H1 (cell line): ENCODE measurements at regions not wholly inside any gene's neighbourhood (a gene's known extent, or its start where the extent isn't known, plus 50 kb on each side); places are given as distances from the start of the nearest gene placed in this dataset.

ENCODE experiments used
- EZH2 ChIP-seq: fragments of 200-600 bp; sonication (generic); IDR thresholded peaks from 2 replicates; pipeline ENCODE4 v1.7.1; 2012; ENCODE audit warnings: low read depth, mild to moderate bottlenecking, moderate library complexity, low read length, inconsistent platforms; ENCODE audit not compliant: severe bottlenecking
- JUN ChIP-seq: IDR thresholded peaks from 2 replicates; pipeline ENCODE4 v1.6.1; 2011; ENCODE audit warnings: low read depth, mild to moderate bottlenecking, improper control_type of control experiment, low read length
- MAFK ChIP-seq: IDR thresholded peaks from 2 replicates; pipeline ENCODE4 v1.6.1; 2012; ENCODE audit warnings: low read depth, mild to moderate bottlenecking, improper control_type of control experiment, low read length
- RFX5 ChIP-seq: IDR thresholded peaks from 2 replicates; pipeline ENCODE4 v1.6.1; 2011; ENCODE audit warnings: low read depth, low read length, improper control_type of control experiment, borderline replicate concordance
- SIN3A ChIP-seq, 2 experiments: IDR thresholded peaks in 1 of 2; conservative IDR thresholded peaks in 1 of 2; 2 replicates each; pipeline ENCODE4 v1.6.1; 2011 to 2012; ENCODE audit warnings: low read length in 2 of 2, improper control_type of control experiment in 1 of 2, low read depth in 1 of 2, mild to moderate bottlenecking in 1 of 2
- TF ChIP-seq, protein P1 (sequence below): fragments of 300-600 bp; sonication (generic); IDR thresholded peaks from 2 replicates; pipeline ENCODE4 v1.7.1; 2012; ENCODE audit warnings: low read length, moderate library complexity, mild to moderate bottlenecking, inconsistent platforms; ENCODE audit not compliant: insufficient replicate concordance
- TF ChIP-seq, protein P2 (sequence below), 3 experiments: IDR thresholded peaks; 1 replicate in 2 of 3; 2 replicates in 1 of 3; pipeline versions ENCODE4 v1.5.1 to v1.6.1; 2011; ENCODE audit warnings: low read length in 3 of 3, mild to moderate bottlenecking in 3 of 3, inconsistent platforms in 2 of 3, low read depth in 1 of 3, moderate library complexity in 1 of 3; ENCODE audit not compliant: insufficient read depth in 1 of 3; ENCODE audit errors: control extremely low read depth in 1 of 3

DNA sequence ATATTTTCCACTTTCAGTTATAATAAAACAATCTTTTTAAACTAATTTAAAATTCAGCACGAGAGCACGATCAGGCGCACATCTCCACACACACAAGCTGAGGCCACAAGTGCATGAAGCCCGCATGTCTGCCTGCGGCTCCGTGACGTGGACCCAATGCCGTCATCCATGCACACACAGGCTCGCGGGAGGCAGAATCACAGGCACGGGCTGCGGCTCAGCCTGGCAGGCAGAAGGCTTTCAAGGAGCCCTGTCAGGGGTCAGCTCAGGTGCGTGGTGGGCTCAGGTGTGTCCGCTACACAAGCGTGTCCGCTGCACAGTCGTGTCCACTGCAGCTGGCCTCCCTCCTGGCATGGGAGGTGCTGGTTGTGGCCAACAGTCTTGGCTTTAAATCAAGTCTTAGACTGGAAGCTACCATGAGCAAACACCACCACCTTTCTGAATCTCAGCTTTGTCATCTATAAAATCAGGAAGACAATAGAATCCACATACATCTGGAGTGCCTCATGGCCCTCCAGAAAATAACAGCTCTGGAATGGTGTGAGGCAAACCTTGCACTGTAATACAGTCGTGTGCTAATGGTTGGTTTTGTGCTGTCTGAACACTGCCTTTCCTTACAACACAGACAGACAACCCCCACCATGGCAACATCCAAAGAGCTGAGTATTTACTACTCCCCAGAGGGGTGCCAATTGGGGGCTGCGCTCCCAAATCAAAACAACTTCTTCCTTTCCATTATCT lies 210.1 kb downstream of the NDUFA10 start:
- TF ChIP-seq RFX5 (no peak), MAFK (no peak), JUN (no peak), SIN3A (conservative IDR thresholded peaks at IDR 0.05 in 1 of 2, IDR thresholded peaks at IDR 0.05 in 1 of 2; ENCODE audit: low read depth in 1 of 2, low read length in 2 of 2) (no peak), EZH2 (no peak)
- TF ChIP-seq, protein P1, sequence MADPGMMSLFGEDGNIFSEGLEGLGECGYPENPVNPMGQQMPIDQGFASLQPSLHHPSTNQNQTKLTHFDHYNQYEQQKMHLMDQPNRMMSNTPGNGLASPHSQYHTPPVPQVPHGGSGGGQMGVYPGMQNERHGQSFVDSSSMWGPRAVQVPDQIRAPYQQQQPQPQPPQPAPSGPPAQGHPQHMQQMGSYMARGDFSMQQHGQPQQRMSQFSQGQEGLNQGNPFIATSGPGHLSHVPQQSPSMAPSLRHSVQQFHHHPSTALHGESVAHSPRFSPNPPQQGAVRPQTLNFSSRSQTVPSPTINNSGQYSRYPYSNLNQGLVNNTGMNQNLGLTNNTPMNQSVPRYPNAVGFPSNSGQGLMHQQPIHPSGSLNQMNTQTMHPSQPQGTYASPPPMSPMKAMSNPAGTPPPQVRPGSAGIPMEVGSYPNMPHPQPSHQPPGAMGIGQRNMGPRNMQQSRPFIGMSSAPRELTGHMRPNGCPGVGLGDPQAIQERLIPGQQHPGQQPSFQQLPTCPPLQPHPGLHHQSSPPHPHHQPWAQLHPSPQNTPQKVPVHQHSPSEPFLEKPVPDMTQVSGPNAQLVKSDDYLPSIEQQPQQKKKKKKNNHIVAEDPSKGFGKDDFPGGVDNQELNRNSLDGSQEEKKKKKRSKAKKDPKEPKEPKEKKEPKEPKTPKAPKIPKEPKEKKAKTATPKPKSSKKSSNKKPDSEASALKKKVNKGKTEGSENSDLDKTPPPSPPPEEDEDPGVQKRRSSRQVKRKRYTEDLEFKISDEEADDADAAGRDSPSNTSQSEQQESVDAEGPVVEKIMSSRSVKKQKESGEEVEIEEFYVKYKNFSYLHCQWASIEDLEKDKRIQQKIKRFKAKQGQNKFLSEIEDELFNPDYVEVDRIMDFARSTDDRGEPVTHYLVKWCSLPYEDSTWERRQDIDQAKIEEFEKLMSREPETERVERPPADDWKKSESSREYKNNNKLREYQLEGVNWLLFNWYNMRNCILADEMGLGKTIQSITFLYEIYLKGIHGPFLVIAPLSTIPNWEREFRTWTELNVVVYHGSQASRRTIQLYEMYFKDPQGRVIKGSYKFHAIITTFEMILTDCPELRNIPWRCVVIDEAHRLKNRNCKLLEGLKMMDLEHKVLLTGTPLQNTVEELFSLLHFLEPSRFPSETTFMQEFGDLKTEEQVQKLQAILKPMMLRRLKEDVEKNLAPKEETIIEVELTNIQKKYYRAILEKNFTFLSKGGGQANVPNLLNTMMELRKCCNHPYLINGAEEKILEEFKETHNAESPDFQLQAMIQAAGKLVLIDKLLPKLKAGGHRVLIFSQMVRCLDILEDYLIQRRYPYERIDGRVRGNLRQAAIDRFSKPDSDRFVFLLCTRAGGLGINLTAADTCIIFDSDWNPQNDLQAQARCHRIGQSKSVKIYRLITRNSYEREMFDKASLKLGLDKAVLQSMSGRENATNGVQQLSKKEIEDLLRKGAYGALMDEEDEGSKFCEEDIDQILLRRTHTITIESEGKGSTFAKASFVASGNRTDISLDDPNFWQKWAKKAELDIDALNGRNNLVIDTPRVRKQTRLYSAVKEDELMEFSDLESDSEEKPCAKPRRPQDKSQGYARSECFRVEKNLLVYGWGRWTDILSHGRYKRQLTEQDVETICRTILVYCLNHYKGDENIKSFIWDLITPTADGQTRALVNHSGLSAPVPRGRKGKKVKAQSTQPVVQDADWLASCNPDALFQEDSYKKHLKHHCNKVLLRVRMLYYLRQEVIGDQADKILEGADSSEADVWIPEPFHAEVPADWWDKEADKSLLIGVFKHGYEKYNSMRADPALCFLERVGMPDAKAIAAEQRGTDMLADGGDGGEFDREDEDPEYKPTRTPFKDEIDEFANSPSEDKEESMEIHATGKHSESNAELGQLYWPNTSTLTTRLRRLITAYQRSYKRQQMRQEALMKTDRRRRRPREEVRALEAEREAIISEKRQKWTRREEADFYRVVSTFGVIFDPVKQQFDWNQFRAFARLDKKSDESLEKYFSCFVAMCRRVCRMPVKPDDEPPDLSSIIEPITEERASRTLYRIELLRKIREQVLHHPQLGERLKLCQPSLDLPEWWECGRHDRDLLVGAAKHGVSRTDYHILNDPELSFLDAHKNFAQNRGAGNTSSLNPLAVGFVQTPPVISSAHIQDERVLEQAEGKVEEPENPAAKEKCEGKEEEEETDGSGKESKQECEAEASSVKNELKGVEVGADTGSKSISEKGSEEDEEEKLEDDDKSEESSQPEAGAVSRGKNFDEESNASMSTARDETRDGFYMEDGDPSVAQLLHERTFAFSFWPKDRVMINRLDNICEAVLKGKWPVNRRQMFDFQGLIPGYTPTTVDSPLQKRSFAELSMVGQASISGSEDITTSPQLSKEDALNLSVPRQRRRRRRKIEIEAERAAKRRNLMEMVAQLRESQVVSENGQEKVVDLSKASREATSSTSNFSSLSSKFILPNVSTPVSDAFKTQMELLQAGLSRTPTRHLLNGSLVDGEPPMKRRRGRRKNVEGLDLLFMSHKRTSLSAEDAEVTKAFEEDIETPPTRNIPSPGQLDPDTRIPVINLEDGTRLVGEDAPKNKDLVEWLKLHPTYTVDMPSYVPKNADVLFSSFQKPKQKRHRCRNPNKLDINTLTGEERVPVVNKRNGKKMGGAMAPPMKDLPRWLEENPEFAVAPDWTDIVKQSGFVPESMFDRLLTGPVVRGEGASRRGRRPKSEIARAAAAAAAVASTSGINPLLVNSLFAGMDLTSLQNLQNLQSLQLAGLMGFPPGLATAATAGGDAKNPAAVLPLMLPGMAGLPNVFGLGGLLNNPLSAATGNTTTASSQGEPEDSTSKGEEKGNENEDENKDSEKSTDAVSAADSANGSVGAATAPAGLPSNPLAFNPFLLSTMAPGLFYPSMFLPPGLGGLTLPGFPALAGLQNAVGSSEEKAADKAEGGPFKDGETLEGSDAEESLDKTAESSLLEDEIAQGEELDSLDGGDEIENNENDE: no peak
- TF ChIP-seq, protein P2, sequence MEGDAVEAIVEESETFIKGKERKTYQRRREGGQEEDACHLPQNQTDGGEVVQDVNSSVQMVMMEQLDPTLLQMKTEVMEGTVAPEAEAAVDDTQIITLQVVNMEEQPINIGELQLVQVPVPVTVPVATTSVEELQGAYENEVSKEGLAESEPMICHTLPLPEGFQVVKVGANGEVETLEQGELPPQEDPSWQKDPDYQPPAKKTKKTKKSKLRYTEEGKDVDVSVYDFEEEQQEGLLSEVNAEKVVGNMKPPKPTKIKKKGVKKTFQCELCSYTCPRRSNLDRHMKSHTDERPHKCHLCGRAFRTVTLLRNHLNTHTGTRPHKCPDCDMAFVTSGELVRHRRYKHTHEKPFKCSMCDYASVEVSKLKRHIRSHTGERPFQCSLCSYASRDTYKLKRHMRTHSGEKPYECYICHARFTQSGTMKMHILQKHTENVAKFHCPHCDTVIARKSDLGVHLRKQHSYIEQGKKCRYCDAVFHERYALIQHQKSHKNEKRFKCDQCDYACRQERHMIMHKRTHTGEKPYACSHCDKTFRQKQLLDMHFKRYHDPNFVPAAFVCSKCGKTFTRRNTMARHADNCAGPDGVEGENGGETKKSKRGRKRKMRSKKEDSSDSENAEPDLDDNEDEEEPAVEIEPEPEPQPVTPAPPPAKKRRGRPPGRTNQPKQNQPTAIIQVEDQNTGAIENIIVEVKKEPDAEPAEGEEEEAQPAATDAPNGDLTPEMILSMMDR (IDR thresholded peaks at IDR 0.05; ENCODE audit: control extremely low read depth in 1 of 3, insufficient read depth in 1 of 3, low read depth in 1 of 3, low read length in 3 of 3): no peak
